DOHH2 (cell line): ENCODE measurements at regions not wholly inside any gene's neighbourhood (a gene's known extent, or its start where the extent isn't known, plus 50 kb on each side); places are given as distances from the start of the nearest gene placed in this dataset.

Source experiments
- H3F3A ChIP-seq: fragments of 200-600 bp; sonication (generic), shearing (Covaris generic); 2 replicates; pipeline ENCODE4 v1.6.0; 2016; ENCODE audit warnings: antibody characterized with exemption, mild to moderate bottlenecking; ENCODE audit not compliant: control insufficient read depth, insufficient read depth
- H3K27ac ChIP-seq: fragments of 200-600 bp; sonication (generic); 2 replicates; pipeline ENCODE4 v1.5.1; 2014; ENCODE audit warnings: low read depth, mild to moderate bottlenecking, low read length, moderate library complexity
- H3K27me3 ChIP-seq: fragments of 200-600 bp; sonication (generic); 2 replicates; pipeline ENCODE4 v1.6.1; 2014; ENCODE audit warnings: mild to moderate bottlenecking, low read length, mixed read lengths; ENCODE audit not compliant: control insufficient read depth
- H3K36me3 ChIP-seq: fragments of 200-600 bp; sonication (generic); 2 replicates; pipeline ENCODE4 v1.6.1; 2014; ENCODE audit warnings: mild to moderate bottlenecking, low read length, moderate library complexity, mixed read lengths; ENCODE audit not compliant: control insufficient read depth
- H3K4me1 ChIP-seq: fragments of 200-600 bp; sonication (generic); 2 replicates; pipeline ENCODE4 v1.6.1; 2014; ENCODE audit warnings: mild to moderate bottlenecking, low read length, mixed read lengths; ENCODE audit not compliant: control insufficient read depth
- H3K4me2 ChIP-seq: fragments of 200-600 bp; sonication (generic); 2 replicates; pipeline ENCODE4 v1.6.0; 2014; ENCODE audit warnings: mild to moderate bottlenecking, low read length, moderate library complexity
- H3K4me3 ChIP-seq: fragments of 200-600 bp; sonication (generic); 2 replicates; pipeline ENCODE4 v1.5.1; 2014; ENCODE audit warnings: mild to moderate bottlenecking, low read length, mixed read lengths
- H3K79me2 ChIP-seq: fragments of 200-600 bp; sonication (generic); 2 replicates; pipeline ENCODE4 v1.6.1; 2014; ENCODE audit warnings: mild to moderate bottlenecking, low read length, mixed read lengths; ENCODE audit not compliant: control insufficient read depth
- H3K9me2 ChIP-seq: fragments of 200-600 bp; sonication (generic); replicated peaks from 2 replicates; pipeline ENCODE4 v1.6.1; 2014; ENCODE audit warnings: mild to moderate bottlenecking, low read length, mixed read lengths; ENCODE audit not compliant: control insufficient read depth
- H3K9me3 ChIP-seq: fragments of 200-600 bp; sonication (generic); 2 replicates; pipeline ENCODE4 v1.6.1; 2014; ENCODE audit warnings: antibody characterized with exemption, low read length, mixed read lengths; ENCODE audit not compliant: control insufficient read depth, insufficient read depth
- H4K20me1 ChIP-seq: fragments of 200-600 bp; sonication (generic); 2 replicates; pipeline ENCODE4 v1.6.0; 2014; ENCODE audit warnings: low read depth, mild to moderate bottlenecking, antibody characterized with exemption, low read length, moderate library complexity; ENCODE audit not compliant: control insufficient read depth, insufficient read depth
- CTCF ChIP-seq: fragments of 200-600 bp; sonication (generic); IDR thresholded peaks from one replicate; pipeline ENCODE4 v1.5.1; 2014; ENCODE audit warnings: antibody characterized with exemption, mild to moderate bottlenecking, low read depth, low read length; ENCODE audit not compliant: poor library complexity, severe bottlenecking
- EZH2phosphoT487 ChIP-seq: fragments of 200-600 bp; sonication (generic); IDR thresholded peaks from 2 replicates; pipeline ENCODE4 v1.6.1; 2017; ENCODE audit warnings: borderline replicate concordance, mild to moderate bottlenecking, antibody characterized with exemption, low read length, moderate library complexity, mixed read lengths

- H3K4me1 ChIP-seq = no peaks in the 10 kb centered on the region
- no peak for TF ChIP-seq CTCF
- TF ChIP-seq EZH2phosphoT487 = no peak
- no peaks in the 10 kb centered on the region for H3K9me3 ChIP-seq
- no peak overlapping the region for H3K4me3 ChIP-seq
- no peak overlapping the region for H3K27ac ChIP-seq
- H3K36me3 ChIP-seq = no peaks in the 10 kb centered on the region
- H3K4me2 ChIP-seq = no peak overlapping the region
- no peaks in the 10 kb centered on the region for H3F3A ChIP-seq
- no peaks in the 10 kb centered on the region for H3K79me2 ChIP-seq
- H3K9me2 ChIP-seq = no peaks in the 10 kb centered on the region
- H3K27me3 ChIP-seq = no peaks in the 10 kb centered on the region
- H4K20me1 ChIP-seq = no peaks in the 10 kb centered on the region
These were observed 1630.1 kb downstream of the MAT2B start for GRCh38 chr5:165135565-165135964.

- H3K27ac ChIP-seq = no peak overlapping the region
- no peaks in the 10 kb centered on the region for H3K79me2 ChIP-seq
These were observed 1632.3 kb downstream of the MAT2B start for GRCh38 chr5:165137701-165138100.

GRCh38 chr5:165138236-165138635, 1632.8 kb downstream of the MAT2B start:
- H3K27me3 ChIP-seq = no peaks in the 10 kb centered on the region
- H3K4me2 ChIP-seq = no peak overlapping the region
- H3K27ac ChIP-seq = no peak overlapping the region

More at GRCh38 chr5:165137701-165138100, 1632.3 kb downstream of the MAT2B start:
- Histone ChIP-seq H3K4me2 (no peak overlapping the region), H3K27me3 (no peaks in the 10 kb centered on the region), H3K9me3 (no peaks in the 10 kb centered on the region), H3F3A (no peaks in the 10 kb centered on the region), H3K9me2 (no peaks in the 10 kb centered on the region), H3K4me3 (no peak overlapping the region), H4K20me1 (no peaks in the 10 kb centered on the region), H3K36me3 (no peaks in the 10 kb centered on the region), H3K4me1 (no peaks in the 10 kb centered on the region)
- TF ChIP-seq EZH2phosphoT487 = no peak
- no peak for TF ChIP-seq CTCF

More at GRCh38 chr5:165138236-165138635, 1632.8 kb downstream of the MAT2B start:
- Histone ChIP-seq H3K79me2 (no peaks in the 10 kb centered on the region), H4K20me1 (no peaks in the 10 kb centered on the region), H3K9me2 (no peaks in the 10 kb centered on the region), H3K36me3 (no peaks in the 10 kb centered on the region), H3K9me3 (no peaks in the 10 kb centered on the region), H3K4me3 (no peak overlapping the region), H3K4me1 (no peaks in the 10 kb centered on the region), H3F3A (no peaks in the 10 kb centered on the region)
- no peak for TF ChIP-seq EZH2phosphoT487
- no peak for TF ChIP-seq CTCF
